ENCODE measurements at regions not wholly inside any gene's neighbourhood (a gene's known extent, or its start where the extent isn't known, plus 50 kb on each side); places are given as distances from the start of the nearest gene placed in this dataset.

GRCh38 chr13:83232626-83233025 is 649.6 kb downstream of the SLITRK1 start:
- no peak overlapping the region for H4K91ac ChIP-seq (ENCODE audit: low read depth, low read length, poor library complexity)
- H3K4me3 ChIP-seq (ENCODE audit: low read length in 2 of 2): no peak overlapping the region
- no peak overlapping the region for H3K23ac ChIP-seq (ENCODE audit: low read depth, low read length, poor library complexity)
- H4K8ac ChIP-seq (ENCODE audit: low read depth, low read length): no peak overlapping the region
- H3K4me1 ChIP-seq (ENCODE audit: control insufficient read depth in 2 of 2, insufficient read depth in 1 of 2, low read depth in 1 of 2, low read length in 2 of 2): no peaks in the 10 kb centered on the region
- no peaks in the 10 kb centered on the region for H3K9me3 ChIP-seq (replicated peaks in 1 of 2; ENCODE audit: control insufficient read depth in 2 of 2, insufficient read depth in 1 of 2, low read depth in 1 of 2, low read length in 2 of 2)
- H3K14ac ChIP-seq (ENCODE audit: low read length): no peak overlapping the region
- H3K27me3 ChIP-seq (ENCODE audit: control insufficient read depth in 3 of 3, insufficient read depth in 3 of 3, low read depth in 1 of 3, low read length in 3 of 3): no peaks in the 10 kb centered on the region
- no peak for DNase-seq (ENCODE audit: low spot score)
- WGBS, 2 donors (ENCODE audit: extremely low coverage in 2 of 2, insufficient read length in 2 of 2, insufficient replicate concordance in 1 of 2): no CpG with 5 or more reads among the region's 1 CpG
- H2BK12ac ChIP-seq (ENCODE audit: low read length): no peak overlapping the region
- H2BK120ac ChIP-seq (ENCODE audit: low read depth, low read length): no peak overlapping the region
- no peak overlapping the region for H3K18ac ChIP-seq (ENCODE audit: low read length)
- no peak overlapping the region for H2BK5ac ChIP-seq (ENCODE audit: low read length)
- no peak overlapping the region for H3K9ac ChIP-seq (ENCODE audit: low read depth, low read length, poor library complexity)
- H3K36me3 ChIP-seq (replicated peaks in 1 of 2; ENCODE audit: control insufficient read depth in 2 of 2, insufficient read depth in 2 of 2, low read length in 2 of 2): no peaks in the 10 kb centered on the region
- no peak overlapping the region for H2BK15ac ChIP-seq (ENCODE audit: low read length)
- no peak overlapping the region for H3K27ac ChIP-seq (replicated peaks; ENCODE audit: low read length)
- no peak overlapping the region for H3K4ac ChIP-seq (ENCODE audit: low read length)
- H3K79me1 ChIP-seq (ENCODE audit: low read depth, low read length): no peaks in the 10 kb centered on the region
- no peak overlapping the region for H2AFZ ChIP-seq (ENCODE audit: low read length)
- no peak overlapping the region for H2AK5ac ChIP-seq (ENCODE audit: low read depth, low read length)
- H3K4me2 ChIP-seq (ENCODE audit: insufficient read depth, low read length, poor library complexity, severe bottlenecking): no peak overlapping the region

GRCh38 chr13:83229574-83230305 is 652.5 kb downstream of the SLITRK1 start:
- no peak overlapping the region for H3K4me2 ChIP-seq (ENCODE audit: insufficient read depth, low read length, poor library complexity, severe bottlenecking)
- no peak overlapping the region for H3K14ac ChIP-seq (ENCODE audit: low read length)
- no peak overlapping the region for H3K4ac ChIP-seq (ENCODE audit: low read length)
- H3K4me1 ChIP-seq (ENCODE audit: control insufficient read depth in 2 of 2, insufficient read depth in 1 of 2, low read depth in 1 of 2, low read length in 2 of 2): no peaks in the 10 kb centered on the region
- H4K8ac ChIP-seq (ENCODE audit: low read depth, low read length): no peak overlapping the region
- H3K27me3 ChIP-seq (ENCODE audit: control insufficient read depth in 3 of 3, insufficient read depth in 3 of 3, low read depth in 1 of 3, low read length in 3 of 3): no peaks in the 10 kb centered on the region
- H2BK120ac ChIP-seq (ENCODE audit: low read depth, low read length): no peak overlapping the region
- H3K9ac ChIP-seq (ENCODE audit: low read depth, low read length, poor library complexity): no peak overlapping the region
- no peak overlapping the region for H3K4me3 ChIP-seq (ENCODE audit: low read length in 2 of 2)
- no peak overlapping the region for H2BK5ac ChIP-seq (ENCODE audit: low read length)
- no peak overlapping the region for H3K27ac ChIP-seq (replicated peaks; ENCODE audit: low read length)
- H3K18ac ChIP-seq (ENCODE audit: low read length): no peak overlapping the region
- no peaks in the 10 kb centered on the region for H3K36me3 ChIP-seq (replicated peaks in 1 of 2; ENCODE audit: control insufficient read depth in 2 of 2, insufficient read depth in 2 of 2, low read length in 2 of 2)
- H3K23ac ChIP-seq (ENCODE audit: low read depth, low read length, poor library complexity): no peak overlapping the region
- no peak overlapping the region for H4K91ac ChIP-seq (ENCODE audit: low read depth, low read length, poor library complexity)
- WGBS, 2 donors (ENCODE audit: extremely low coverage in 2 of 2, insufficient read length in 2 of 2, insufficient replicate concordance in 1 of 2): no CpG with 5 or more reads among the region's 1 CpG
- no peak for DNase-seq (ENCODE audit: low spot score)
- no peak overlapping the region for H2AFZ ChIP-seq (ENCODE audit: low read length)
- H3K79me1 ChIP-seq (ENCODE audit: low read depth, low read length): no peaks in the 10 kb centered on the region
- no peak overlapping the region for H2BK12ac ChIP-seq (ENCODE audit: low read length)
- no peak overlapping the region for H2AK5ac ChIP-seq (ENCODE audit: low read depth, low read length)
- no peaks in the 10 kb centered on the region for H3K9me3 ChIP-seq (replicated peaks in 1 of 2; ENCODE audit: control insufficient read depth in 2 of 2, insufficient read depth in 1 of 2, low read depth in 1 of 2, low read length in 2 of 2)
- H2BK15ac ChIP-seq (ENCODE audit: low read length): no peak overlapping the region

GRCh38 chr13:83223546-83223945 is 658.7 kb downstream of the SLITRK1 start:
- no peak for DNase-seq (ENCODE audit: low spot score)
- H3K79me1 ChIP-seq (ENCODE audit: low read depth, low read length): no peaks in the 10 kb centered on the region
- no peak overlapping the region for H2AK5ac ChIP-seq (ENCODE audit: low read depth, low read length)
- H3K4me1 ChIP-seq (ENCODE audit: control insufficient read depth in 2 of 2, insufficient read depth in 1 of 2, low read depth in 1 of 2, low read length in 2 of 2): no peaks in the 10 kb centered on the region
- H3K27me3 ChIP-seq (ENCODE audit: control insufficient read depth in 3 of 3, insufficient read depth in 3 of 3, low read depth in 1 of 3, low read length in 3 of 3): no peaks in the 10 kb centered on the region
- H4K91ac ChIP-seq (ENCODE audit: low read depth, low read length, poor library complexity): no peak overlapping the region
- WGBS, 2 donors (ENCODE audit: extremely low coverage in 2 of 2, insufficient read length in 2 of 2, insufficient replicate concordance in 1 of 2): no CpG with 5 or more reads among the region's 1 CpG
- H2BK120ac ChIP-seq (ENCODE audit: low read depth, low read length): no peak overlapping the region
- H3K36me3 ChIP-seq (replicated peaks in 1 of 2; ENCODE audit: control insufficient read depth in 2 of 2, insufficient read depth in 2 of 2, low read length in 2 of 2): no peaks in the 10 kb centered on the region
- no peak overlapping the region for H3K4ac ChIP-seq (ENCODE audit: low read length)
- no peak overlapping the region for H2BK12ac ChIP-seq (ENCODE audit: low read length)
- peak overlapping the region; percentile 13 for H2AFZ ChIP-seq (ENCODE audit: low read length)
- no peak overlapping the region for H3K27ac ChIP-seq (replicated peaks; ENCODE audit: low read length)
- H3K4me3 ChIP-seq (ENCODE audit: low read length in 2 of 2): no peak overlapping the region
- H2BK15ac ChIP-seq (ENCODE audit: low read length): no peak overlapping the region
- H3K14ac ChIP-seq (ENCODE audit: low read length): no peak overlapping the region
- no peak overlapping the region for H3K18ac ChIP-seq (ENCODE audit: low read length)
- no peak overlapping the region for H4K8ac ChIP-seq (ENCODE audit: low read depth, low read length)
- no peak overlapping the region for H3K23ac ChIP-seq (ENCODE audit: low read depth, low read length, poor library complexity)
- no peak overlapping the region for H3K4me2 ChIP-seq (ENCODE audit: insufficient read depth, low read length, poor library complexity, severe bottlenecking)
- H3K9ac ChIP-seq (ENCODE audit: low read depth, low read length, poor library complexity): no peak overlapping the region
- H2BK5ac ChIP-seq (ENCODE audit: low read length): no peak overlapping the region
- no peaks in the 10 kb centered on the region for H3K9me3 ChIP-seq (replicated peaks in 1 of 2; ENCODE audit: control insufficient read depth in 2 of 2, insufficient read depth in 1 of 2, low read depth in 1 of 2, low read length in 2 of 2)

GRCh38 chr13:83221813-83222241 is 660.4 kb downstream of the SLITRK1 start:
- no peak overlapping the region for H3K27ac ChIP-seq (replicated peaks; ENCODE audit: low read length)
- WGBS, 2 donors (ENCODE audit: extremely low coverage in 2 of 2, insufficient read length in 2 of 2, insufficient replicate concordance in 1 of 2): no CpG with 5 or more reads among the region's 5 CpGs

More at GRCh38 chr13:83221813-83222241, 660.4 kb downstream of the SLITRK1 start:
- no peak overlapping the region for H3K4me2 ChIP-seq (ENCODE audit: insufficient read depth, low read length, poor library complexity, severe bottlenecking)
- no peak overlapping the region for H3K4ac ChIP-seq (ENCODE audit: low read length)
- H2AK5ac ChIP-seq (ENCODE audit: low read depth, low read length): no peak overlapping the region
- H2BK12ac ChIP-seq (ENCODE audit: low read length): no peak overlapping the region
- H3K4me3 ChIP-seq (ENCODE audit: low read length in 2 of 2): no peak overlapping the region
- no peak overlapping the region for H4K8ac ChIP-seq (ENCODE audit: low read depth, low read length)
- no peaks in the 10 kb centered on the region for H3K27me3 ChIP-seq (ENCODE audit: control insufficient read depth in 3 of 3, insufficient read depth in 3 of 3, low read depth in 1 of 3, low read length in 3 of 3)
- H3K18ac ChIP-seq (ENCODE audit: low read length): no peak overlapping the region
- no peaks in the 10 kb centered on the region for H3K4me1 ChIP-seq (ENCODE audit: control insufficient read depth in 2 of 2, insufficient read depth in 1 of 2, low read depth in 1 of 2, low read length in 2 of 2)
- H4K91ac ChIP-seq (ENCODE audit: low read depth, low read length, poor library complexity): no peak overlapping the region
- H2BK15ac ChIP-seq (ENCODE audit: low read length): no peak overlapping the region
- no peak overlapping the region for H3K9ac ChIP-seq (ENCODE audit: low read depth, low read length, poor library complexity)
- H2AFZ ChIP-seq (ENCODE audit: low read length): no peak overlapping the region
- H3K79me1 ChIP-seq (ENCODE audit: low read depth, low read length): no peaks in the 10 kb centered on the region
- H3K14ac ChIP-seq (ENCODE audit: low read length): no peak overlapping the region
- no peak overlapping the region for H2BK5ac ChIP-seq (ENCODE audit: low read length)
- DNase-seq (ENCODE audit: low spot score): no peak
- no peak overlapping the region for H3K23ac ChIP-seq (ENCODE audit: low read depth, low read length, poor library complexity)
- H3K9me3 ChIP-seq (replicated peaks in 1 of 2; ENCODE audit: control insufficient read depth in 2 of 2, insufficient read depth in 1 of 2, low read depth in 1 of 2, low read length in 2 of 2): no peaks in the 10 kb centered on the region
- no peak overlapping the region for H2BK120ac ChIP-seq (ENCODE audit: low read depth, low read length)
- no peaks in the 10 kb centered on the region for H3K36me3 ChIP-seq (replicated peaks in 1 of 2; ENCODE audit: control insufficient read depth in 2 of 2, insufficient read depth in 2 of 2, low read length in 2 of 2)

Measured in neuronal stem cell (in vitro differentiated cells).